Stimulated activated CD8-positive, alpha-beta memory T cell treated with anti-CD3 and anti-CD28 coated beads, Interleukin-7, amount 100 ng/mL, for 4 hours (primary cell): ENCODE measurements at regions not wholly inside any gene's neighbourhood (a gene's known extent, or its start where the extent isn't known, plus 50 kb on each side); places are given as distances from the start of the nearest gene placed in this dataset.

Experiments used
- DNase-seq, 2 donors: peaks; one replicate each; pipeline ENCODE4 v3.0.0-alpha.2; 2020; ENCODE audit warnings: low read depth in 2 of 2

- DNase-seq = no peak
These were observed 265.8 kb downstream of the PLPP3 start for GRCh38 chr1:56313560-56313959.

DNA sequence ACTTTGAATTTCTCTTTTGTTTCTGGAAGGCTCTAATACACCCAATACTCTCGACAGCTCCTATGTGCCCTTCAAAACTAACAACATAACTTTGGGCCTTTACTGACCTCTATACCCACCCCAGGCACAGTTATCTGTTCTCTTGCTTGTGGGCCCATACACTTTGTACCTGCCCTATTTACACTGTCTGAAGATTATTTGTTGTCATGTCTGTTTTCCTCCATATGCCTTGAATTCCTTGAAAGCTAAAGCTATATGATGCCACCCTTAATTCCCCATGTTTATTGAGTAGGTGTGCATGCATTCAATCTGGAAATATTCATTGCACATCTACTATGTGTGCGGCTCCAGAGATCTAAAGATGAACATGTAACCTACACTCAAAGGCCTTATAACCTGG, 267.6 kb downstream of the PLPP3 start:
- DNase-seq = no peak

GRCh38 chr1:56310945-56311344, 268.4 kb downstream of the PLPP3 start:
- DNase-seq = no peak

DNA sequence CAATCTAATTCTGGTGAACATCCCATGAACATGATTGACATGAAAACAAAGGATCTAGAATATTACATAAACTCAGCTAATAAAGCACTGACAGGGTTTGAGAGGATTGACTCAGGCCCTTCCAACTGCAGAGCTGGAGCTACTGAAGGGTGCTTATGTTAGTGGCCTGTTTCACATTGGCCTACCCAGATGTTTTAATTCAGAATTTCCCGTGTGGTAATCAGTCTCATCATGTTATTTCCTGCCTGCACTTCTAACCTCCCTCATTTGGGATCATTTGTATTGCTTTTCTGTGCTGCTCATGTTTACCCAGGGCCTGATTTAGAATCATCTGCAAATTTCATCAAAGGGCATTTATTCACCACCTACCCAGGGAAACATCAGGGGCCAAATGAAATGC, 270.3 kb downstream of the PLPP3 start:
- no peak for DNase-seq

DNA sequence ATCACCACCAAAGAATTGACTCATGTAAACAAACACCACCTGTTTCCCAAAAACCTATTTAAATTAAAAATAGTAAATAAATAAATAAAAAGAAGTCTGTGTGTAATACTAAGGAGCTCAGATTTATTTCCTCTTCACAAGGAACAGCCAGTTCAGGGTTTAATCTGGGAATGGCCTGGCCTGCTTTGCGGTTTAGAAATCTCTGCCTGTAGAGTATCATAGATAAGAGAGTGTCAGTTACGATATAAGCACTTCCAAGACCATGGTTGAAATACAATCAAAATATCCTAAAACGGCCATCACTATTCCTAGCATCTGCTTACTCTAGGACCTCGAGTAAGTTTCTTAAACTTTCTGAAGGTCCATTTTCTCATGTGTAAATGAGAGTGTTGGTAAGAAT, 274.4 kb downstream of the PLPP3 start:
- DNase-seq = no peak

GRCh38 chr1:56303805-56304204, 275.6 kb downstream of the PLPP3 start:
- DNase-seq = no peak

DNA sequence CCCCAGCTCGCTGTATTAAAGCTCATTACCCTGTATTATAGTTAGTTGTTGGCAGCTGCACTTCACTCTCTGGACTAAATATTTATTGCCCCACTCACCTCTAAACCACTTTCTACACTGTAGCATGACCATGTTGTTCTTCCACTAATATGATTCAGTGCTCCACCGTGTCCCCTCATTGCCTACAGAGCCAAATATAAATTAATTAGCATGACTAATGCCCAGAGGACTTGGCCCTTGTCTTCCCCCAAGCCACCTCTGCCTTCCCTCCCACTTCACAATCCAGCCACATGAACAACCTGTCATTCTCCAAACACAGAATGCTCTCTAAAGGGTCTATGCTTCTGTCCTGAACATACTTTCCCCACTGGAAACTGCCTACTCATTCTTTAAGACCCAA, 276.5 kb downstream of the PLPP3 start:
- DNase-seq = no peak

DNA sequence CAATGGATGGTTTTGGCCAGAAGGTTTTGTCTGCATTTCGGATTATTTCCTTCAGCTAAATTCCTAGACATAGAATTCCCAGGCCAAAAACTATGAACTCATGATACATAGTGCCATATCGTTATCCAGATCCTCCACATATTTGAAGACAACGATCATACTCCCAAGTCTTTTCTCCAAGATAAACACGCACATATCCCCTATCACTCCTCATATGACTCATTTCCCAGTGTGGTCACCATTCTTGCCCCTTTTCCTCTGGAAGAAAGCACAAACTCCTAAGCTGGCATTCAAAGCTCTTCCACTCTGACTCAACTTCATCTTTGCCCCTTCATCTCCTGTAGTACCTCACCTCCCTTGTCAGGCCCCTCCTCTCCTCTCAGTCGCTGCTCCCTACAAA, 277.6 kb downstream of the PLPP3 start:
- DNase-seq = no peak

DNA sequence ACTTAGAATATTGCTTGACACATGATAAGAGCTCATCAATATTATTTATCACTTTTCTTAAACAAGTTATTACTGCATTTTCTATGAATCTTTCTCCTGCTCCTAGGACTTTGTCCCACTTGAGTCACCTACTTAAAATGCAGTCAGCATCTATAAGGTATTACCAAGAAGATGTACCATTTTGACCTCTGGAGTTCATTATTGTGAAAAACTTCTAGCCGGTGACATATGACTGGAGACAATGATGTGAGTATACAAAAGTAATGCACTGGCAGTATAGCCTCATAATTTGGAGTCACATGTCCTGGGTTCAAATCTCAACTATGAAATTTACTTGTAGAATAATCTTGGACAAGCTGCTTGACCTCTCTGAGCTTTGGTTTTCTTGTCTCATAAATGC, 278.5 kb downstream of the PLPP3 start:
- DNase-seq = no peak

DNA sequence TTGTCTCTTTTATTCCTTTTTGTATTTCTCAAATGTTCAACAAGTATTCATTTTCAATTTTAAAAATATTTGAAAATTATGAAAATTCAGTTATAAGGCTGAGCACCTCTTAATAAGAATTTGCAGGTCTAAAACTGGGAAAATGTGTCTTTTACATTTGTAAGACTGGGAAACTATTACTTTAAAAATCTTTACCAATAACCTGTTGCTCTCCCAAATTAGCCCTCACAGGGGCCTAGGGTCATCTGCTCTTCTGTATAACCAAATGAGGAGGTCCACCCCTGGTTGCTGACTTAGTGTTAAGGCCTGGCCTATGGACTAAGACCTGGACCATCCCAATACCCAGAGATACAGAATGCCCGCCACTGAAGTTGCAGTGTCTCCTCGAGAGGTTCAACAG, 280.5 kb downstream of the PLPP3 start:
- DNase-seq = no peak

- no peak for DNase-seq
These were observed 281.5 kb downstream of the PLPP3 start for GRCh38 chr1:56297904-56298303.

DNA sequence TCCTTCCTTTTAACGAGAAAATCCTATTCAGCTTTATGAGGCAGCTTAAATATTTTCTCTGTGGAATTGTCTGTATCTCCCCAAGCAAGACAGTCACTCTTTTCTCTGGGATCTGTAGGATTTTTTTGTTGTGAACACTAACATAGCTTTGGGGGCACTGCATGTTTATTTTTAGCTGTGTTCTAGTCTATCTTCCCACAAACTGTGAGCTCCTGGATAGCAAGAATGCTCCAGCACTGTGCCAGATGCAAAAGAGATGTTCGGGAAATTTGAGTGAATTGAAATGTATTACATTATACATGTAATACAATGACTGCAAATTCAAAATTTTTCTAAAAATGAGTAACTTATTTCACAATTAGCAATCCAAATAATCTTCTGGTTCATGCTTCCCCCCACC, 282.2 kb downstream of the PLPP3 start:
- DNase-seq = no peak

DNA sequence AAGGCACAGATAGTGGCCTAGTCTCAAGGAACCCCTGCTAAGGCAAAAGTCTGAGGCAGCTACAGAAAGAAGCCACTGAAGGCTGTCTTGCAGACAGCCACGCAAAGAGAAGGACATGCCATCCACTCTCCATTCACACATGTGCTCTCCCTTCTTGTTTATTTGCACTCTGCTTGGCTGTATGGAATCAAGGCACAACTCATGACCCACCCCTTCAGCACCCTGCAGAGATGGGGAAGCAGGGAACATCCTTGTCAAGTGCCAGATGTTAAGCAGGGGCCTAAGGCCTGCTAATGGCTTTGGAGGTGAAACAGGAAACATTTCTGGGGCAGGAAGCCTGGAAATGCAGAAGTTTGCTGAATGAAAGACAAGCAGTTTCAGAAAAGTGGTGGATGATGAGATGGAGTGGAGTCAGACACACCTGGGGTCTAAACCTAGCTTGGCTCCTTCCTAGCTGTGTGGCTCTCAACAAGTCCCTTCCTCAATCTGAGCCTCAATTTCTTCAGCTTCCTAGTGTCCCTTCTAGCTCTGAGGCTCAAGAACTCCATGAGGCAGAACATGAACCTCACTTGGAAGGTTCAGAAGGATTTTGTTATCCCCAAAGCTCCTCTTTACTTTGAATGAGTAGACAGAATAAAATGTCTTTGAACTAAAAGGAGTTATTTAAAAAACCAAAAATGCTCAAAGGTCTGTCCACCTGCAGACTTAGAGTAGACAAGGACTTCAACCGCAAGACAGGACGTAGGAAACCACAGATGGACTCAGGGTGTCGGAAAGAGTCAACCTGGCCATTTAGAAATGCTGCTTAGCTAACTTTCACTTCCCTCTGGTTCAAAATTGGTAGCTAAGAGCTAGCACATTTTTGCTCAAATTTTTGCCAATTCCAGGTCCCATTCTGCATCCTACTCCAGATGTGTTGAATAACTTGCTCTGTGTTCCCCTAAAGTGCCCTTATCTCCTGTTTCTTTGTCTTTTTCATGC, 283.1 kb downstream of the PLPP3 start:
- no peak for DNase-seq

- DNase-seq = no peak
These were observed 287.9 kb downstream of the PLPP3 start for GRCh38 chr1:56291374-56291919.

DNA sequence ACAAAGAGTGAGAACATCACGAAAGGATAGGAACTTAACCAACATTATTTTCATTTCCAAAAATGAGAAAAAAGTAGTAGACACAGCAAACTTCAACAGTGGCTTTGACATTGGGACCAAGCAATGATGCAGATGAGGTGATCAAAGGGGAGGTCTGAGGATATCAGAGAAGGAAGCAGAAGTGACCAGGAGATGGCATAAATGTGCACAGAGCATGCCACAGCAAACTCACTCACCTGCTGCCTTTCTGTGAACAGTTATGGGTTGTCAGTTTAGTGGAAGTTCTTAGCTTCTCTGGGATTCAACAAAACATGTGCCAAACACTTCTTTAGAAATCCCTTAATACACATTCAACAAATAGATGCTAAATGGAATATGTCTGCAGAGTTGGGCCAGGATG, 290.1 kb downstream of the PLPP3 start:
- DNase-seq = no peak

DNA sequence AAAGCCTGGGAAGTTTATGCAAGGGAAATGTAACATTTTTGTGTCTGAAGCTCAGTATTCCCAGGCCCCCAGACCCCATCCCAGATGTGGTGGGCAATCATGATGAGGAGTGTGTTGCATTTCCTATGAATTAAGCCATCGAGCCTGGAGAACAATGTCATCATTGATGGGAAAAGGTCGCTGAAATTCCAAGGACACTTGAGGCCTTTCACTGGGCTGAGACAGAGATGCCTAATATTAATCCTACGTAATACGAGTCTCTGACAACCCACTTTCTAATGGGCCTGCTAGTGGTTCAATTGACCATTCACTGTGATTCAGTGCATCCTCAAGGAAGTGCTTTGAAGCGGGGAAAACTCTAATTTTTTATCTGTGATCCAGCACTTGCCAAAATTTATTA, 291.6 kb downstream of the PLPP3 start:
- no peak for DNase-seq

- DNase-seq = no peak
These were observed 292.4 kb downstream of the PLPP3 start for GRCh38 chr1:56286956-56287355.

GRCh38 chr1:56286506-56286905, 292.9 kb downstream of the PLPP3 start:
- DNase-seq = no peak

GRCh38 chr1:56285554-56286402, 293.6 kb downstream of the PLPP3 start:
- no peak for DNase-seq

GRCh38 chr1:56284928-56285327, 294.4 kb downstream of the PLPP3 start:
- DNase-seq = no peak

DNA sequence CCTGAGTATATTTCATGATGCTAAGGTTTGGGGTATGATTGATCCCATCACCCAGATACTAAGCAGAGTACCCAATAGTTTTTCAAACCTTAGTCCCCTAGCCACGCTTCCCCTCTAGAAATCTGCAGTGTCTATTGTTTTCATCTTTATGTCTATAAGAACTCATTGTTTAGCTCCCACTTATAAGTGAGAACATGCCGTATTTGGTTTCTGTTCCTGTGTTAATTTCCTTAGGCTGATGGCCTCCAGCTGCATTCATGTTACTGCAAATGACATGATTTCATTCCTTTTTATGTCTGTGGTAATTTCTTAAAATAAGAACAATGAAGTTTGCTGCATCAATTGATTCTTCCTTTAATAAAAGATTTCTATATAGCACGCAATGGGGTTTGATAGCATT, 301.3 kb downstream of the PLPP3 start:
- no peak for DNase-seq

- no peak for DNase-seq
These were observed 310.7 kb downstream of the PLPP3 start for GRCh38 chr1:56268519-56269140.
